ENCODE measurements at regions not wholly inside any gene's neighbourhood (a gene's known extent, or its start where the extent isn't known, plus 50 kb on each side); places are given as distances from the start of the nearest gene placed in this dataset.
A peak's percentile ranks its signal among the peaks of the same experiment; 100 is the strongest.

DNA sequence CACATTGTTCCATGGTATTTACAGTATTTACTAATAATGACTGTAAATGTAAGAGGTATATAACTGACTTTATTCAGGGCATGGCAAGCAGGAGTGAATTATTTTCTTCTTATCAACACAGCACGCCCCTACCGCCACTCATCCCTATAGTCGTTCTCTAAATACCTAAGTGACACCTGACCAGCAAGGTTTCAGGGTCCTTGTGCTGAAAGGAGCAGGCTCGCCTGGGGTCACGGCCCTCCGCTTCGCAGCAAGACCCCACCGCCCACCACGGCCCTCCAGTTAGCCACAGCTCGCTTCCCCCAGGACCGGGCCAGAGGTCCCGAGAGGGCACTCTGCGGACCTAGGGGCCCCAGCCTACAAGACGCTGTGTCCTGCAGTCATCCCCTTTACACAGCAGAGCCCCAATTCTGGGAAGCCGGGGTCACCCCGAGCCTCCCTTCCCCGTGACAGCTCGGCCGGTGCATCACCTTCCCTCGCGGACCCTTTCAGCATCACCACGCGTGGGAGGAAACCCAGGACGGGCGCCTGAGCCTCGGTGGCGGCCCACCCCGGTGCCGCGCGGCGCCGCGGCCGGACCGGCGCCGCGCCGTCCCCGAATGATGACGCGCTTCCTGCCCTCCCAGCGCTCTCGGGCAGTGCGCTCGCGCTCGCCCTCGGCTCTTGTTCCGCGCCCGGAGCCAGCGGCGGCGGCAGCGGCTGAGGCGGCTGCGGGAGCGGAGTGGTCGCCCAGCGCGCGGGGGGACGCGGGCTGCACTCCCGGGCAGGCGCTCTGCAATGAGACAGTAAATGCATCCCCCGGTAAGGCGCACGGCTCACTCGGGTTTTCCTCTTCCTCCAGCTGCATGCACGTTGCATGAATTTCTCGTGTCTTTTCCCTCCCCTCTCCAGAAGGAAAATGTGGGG, 225.1 kb upstream of the C2CD4B start, which contains the start of gene TLN2:
Gene TLN2, plus strand, starts transcription at position 666 of the 906 bp plus-strand sequence.
- DNase-seq (ENCODE audit: low read depth) = no peak
- H3K4me3 ChIP-seq (ENCODE audit: control insufficient read depth, low read depth, low read length) = peak within 1 kb of the TSS; percentile 99
- TF ChIP-seq CTCF (IDR thresholded peaks at IDR 0.05; ENCODE audit: control insufficient read depth, insufficient read depth, low read depth, low read length, missing control alignments) = no peak

DNA sequence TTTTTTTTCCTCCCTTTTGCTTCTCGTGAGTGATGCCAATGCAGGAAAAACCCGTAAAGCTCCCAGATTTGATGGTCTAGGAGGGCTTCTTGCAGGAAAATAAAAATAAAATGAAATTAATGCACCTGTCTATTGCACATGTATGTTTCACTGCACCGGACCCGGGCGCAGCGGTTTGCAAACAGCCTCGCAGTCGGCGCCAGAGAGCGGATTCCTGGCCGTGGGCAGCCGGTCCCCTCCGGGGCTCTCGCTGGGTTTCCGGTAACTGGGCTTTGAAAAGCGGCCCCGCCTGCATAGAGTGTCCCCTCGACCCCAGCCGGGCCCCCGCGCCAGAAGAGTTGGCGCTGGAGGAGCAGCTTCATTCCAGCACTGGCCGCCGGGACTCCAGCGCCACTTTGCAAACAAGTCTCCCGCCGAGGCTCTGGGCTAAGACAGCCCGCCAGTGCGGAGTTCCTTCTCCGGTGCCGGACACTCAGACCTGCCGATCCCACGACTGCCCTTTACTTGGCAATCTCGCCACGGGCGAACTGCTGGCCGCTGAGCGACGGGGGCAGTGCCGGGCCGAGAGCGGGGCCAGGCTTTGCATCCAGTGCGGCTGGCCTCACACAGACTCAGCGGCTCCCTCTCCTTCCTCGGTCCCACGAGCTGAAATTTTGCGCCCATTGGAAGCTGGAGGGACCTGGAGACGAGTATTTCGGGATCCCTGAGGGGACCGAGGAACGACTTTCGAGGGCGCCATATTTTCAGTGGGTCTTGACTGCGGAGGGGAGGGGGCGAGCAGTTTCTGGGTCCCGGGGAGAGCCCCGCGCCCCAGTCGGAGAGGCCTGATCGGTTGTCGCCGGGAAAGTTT, 225.9 kb upstream of the C2CD4B start:
- TF ChIP-seq CTCF (IDR thresholded peaks at IDR 0.05; ENCODE audit: control insufficient read depth, insufficient read depth, low read depth, low read length, missing control alignments) = no peak
- DNase-seq (ENCODE audit: low read depth) = no peak
- peak overlapping the region; percentile 99 for H3K4me3 ChIP-seq (ENCODE audit: control insufficient read depth, low read depth, low read length)

DNA sequence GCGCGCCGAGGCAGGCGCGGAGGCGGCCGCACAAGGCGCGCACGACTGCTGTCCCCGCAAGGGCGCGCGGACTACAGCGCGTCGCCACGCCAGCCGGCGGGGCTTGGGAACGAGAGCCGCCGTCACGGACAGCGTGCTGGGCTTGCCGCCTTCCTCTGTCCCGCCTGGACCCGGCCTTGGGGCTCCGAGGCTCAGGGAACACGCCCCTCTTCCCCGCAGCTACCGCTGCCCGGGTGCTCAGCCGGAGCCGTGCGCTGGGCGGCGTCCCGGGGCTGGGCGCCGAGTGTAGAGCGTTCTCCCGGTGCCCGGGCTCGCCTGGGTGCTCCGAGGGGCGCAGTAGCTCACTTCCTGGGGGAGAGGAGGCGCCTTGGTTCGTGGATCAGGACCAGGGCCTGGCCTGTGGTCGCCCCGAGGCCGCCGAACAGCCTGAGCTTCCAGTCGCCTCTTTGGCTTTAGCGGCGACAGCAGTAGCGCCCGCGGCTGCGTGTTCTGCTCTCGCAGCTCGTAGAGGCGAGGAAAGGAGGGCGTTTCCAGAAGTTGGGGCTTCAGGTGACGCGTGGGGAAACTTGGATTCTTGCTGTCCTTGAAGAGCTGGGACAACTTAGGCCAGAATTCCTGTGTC, 226.7 kb upstream of the C2CD4B start:
- peak; percentile 45 for TF ChIP-seq CTCF (IDR thresholded peaks at IDR 0.05; ENCODE audit: control insufficient read depth, insufficient read depth, low read depth, low read length, missing control alignments)
- peak overlapping the region; percentile 99 for H3K4me3 ChIP-seq (ENCODE audit: control insufficient read depth, low read depth, low read length)
- no peak for DNase-seq (ENCODE audit: low read depth)

- DNase-seq (ENCODE audit: low read depth) = no peak
- H3K4me3 ChIP-seq (ENCODE audit: control insufficient read depth, low read depth, low read length) = peak overlapping the region; percentile 99
- TF ChIP-seq CTCF (IDR thresholded peaks at IDR 0.05; ENCODE audit: control insufficient read depth, insufficient read depth, low read depth, low read length, missing control alignments) = peak; percentile 8
Observed at GRCh38 chr15:62392376-62392775, 227.3 kb upstream of the C2CD4B start.

DNA sequence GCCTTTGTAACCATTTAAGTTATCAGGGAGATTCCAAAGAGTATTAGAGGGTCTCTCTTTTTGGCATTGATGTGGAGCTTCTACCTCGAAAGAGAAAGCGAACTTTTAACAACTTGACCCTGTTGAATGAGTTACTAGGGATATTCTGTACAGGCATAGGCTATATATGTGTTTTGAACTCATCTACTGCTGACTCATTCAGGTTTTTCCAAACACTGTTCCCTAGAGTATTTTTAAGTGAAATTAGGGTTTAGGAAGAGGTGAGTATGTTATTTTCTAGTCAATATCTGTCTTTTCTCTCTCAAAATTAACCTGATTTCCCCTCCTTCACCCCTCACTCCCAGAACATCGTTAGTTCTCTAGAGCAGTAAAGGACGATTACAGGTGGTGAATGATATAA, 228.1 kb upstream of the C2CD4B start:
- no peak for TF ChIP-seq CTCF (IDR thresholded peaks at IDR 0.05; ENCODE audit: control insufficient read depth, insufficient read depth, low read depth, low read length, missing control alignments)
- DNase-seq (ENCODE audit: low read depth) = no peak
- no peak overlapping the region for H3K4me3 ChIP-seq (ENCODE audit: control insufficient read depth, low read depth, low read length)

DNA sequence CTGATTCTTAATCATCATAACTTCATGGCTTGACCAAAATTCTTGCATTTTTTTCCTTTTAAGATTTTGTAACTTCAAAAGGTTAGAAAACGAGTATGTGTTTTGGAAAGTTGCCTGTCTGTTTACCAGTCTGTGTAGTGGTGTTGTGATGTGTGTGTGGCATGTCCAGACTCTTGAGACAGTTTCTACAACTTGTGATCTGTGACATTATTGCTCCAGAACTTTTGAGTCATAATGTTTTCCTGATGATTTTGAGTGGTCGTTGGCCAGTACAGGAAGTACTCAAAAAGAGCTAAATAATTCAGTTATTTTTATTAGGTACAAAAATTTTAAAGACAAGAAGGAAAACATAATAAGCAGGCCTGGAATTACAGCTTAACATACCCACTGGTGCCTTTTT, 229.0 kb upstream of the C2CD4B start:
- DNase-seq (ENCODE audit: low read depth) = no peak
- no peak for TF ChIP-seq CTCF (IDR thresholded peaks at IDR 0.05; ENCODE audit: control insufficient read depth, insufficient read depth, low read depth, low read length, missing control alignments)

More for the DNA sequence above, 229.0 kb upstream of the C2CD4B start:
- H3K4me3 ChIP-seq (ENCODE audit: control insufficient read depth, low read depth, low read length) = no peak overlapping the region

Measured in AG09309 (cell line).